DMS153 treated with DMSO at 0.1 percent for 48 hours (cell line): ENCODE measurements at regions not wholly inside any gene's neighbourhood (a gene's known extent, or its start where the extent isn't known, plus 50 kb on each side); places are given as distances from the start of the nearest gene placed in this dataset.
"Not testable (repeated sequence)": the region's sequence is repeated elsewhere in the genome, so short reads cannot be mapped to it uniquely, and the experiment has no call there.

Source experiments
- DNase-seq: peaks from one replicate; lab custom pipeline; 2025; ENCODE audit not compliant: unreplicated experiment; lab: John Stamatoyannopoulos, UW

DNA sequence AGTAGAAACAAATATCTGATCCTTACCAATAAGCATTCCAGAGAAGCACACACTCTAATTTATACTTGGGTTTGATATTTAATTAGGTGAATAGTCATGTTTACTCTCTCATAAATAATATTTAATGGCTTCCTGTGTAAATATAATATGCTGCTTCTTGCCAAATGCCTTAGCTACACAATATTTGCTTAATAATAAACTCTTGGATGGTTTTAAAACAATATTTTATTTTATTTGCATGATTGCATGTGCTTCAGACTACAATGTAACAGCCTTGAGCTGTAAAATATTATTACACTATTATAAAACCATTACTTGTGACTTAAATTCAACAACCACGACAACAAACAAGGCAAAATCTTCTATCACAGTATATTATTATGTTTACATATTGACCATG is 542.4 kb upstream of the CHD1 start:
- DNase-seq = not testable (repeated sequence)

GRCh38 chr5:99470636-99471035 is 541.8 kb upstream of the CHD1 start:
- not testable (repeated sequence) for DNase-seq

DNA sequence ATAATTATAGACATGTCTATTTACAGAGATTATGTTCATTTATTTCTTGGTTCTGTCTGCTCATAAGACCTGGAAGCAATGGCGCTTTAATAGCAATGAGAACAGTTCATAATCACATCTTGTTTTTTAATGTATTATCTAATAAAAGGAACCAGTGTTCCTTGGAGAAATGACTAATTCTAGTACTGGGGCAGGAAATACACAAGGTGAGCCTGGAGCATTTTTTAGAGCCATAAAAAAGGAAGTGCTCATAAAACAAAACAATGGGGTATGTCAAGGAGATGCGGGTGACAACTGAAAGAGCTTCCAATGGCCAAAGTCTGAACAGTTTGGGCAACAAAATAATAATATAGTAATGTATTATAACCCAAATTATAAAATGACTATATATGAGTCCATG is 531.9 kb upstream of the CHD1 start:
- no peak for DNase-seq

DNA sequence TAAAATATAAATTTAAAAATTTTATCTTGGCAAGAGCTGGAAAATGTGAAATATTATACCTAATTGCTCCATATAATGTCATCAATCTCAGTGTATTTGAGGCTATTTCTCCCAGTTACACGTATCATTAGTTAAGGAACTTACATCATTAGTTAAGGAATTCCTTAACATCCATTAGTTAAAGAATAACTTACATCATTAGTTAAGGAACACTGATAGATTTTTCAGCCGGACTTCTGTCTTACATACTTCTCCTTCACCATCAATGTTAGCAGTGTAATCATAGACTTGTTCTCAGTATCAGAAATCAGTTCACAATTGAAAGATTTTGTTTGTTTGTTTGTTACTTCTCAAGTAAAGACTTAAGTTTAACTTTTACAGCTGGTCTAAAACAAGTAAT is 524.4 kb upstream of the CHD1 start:
- DNase-seq = no peak

- DNase-seq = no peak
Observed at GRCh38 chr5:99449786-99450185, 521.0 kb upstream of the CHD1 start.

DNA sequence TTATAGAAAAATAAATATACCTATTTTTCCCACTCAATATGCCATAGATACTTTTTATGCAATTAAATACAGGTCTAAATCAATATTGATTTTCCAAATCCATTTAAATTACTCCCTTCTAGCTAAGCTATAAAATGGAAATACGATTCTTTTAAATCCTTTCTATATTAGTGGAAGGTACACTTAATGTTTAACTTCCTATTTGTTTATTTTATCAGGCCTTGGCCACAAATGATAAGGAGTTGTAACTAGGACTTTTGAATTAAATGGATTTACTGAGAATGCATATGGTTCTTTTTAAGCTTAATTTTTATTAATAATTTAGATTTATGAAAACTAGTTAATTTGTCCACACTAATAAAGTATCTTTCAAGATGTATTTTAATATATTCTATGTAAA is 517.0 kb upstream of the CHD1 start:
- DNase-seq = no peak

DNA sequence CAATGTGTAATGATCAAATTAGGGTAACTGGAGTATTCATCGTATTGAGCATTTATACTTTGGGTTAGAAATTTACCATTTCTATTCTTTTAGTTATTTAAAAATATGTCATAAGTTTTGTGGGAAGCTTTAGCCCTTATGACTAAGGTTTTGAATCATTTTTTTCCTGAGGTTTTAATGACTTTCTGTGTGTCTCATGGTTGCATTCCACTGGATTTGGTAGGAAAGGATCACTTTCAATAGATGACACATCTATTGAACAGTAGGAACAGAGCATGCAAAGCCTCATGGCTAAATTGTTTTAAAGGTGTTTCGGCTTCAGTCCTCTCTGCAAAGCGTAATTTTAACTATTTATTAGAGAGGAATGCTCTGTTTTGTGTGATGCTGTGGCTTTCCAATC is 512.4 kb upstream of the CHD1 start:
- no peak for DNase-seq

DNA sequence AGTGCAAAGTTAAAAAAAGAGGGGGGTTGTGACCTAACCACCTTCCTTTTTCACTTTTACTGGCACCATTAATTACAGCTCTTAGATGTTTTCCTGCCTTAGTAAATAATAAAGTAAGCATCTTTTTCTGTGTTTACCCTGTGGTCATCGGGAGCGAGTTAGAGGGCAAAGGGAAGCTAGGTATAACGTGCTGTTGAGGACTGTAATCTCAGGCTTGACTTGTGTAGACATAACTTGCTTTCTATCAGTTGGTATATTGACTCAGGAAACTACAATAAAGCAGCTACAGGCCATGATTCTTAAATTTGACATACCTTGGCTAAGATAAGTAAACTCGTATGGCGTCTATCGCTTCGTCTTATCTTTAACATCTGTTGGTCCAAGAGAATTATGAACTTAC is 509.8 kb upstream of the CHD1 start:
- DNase-seq = no peak

GRCh38 chr5:99437986-99438385 is 509.2 kb upstream of the CHD1 start:
- DNase-seq = no peak

- DNase-seq = not testable (repeated sequence)
Observed at GRCh38 chr5:99423396-99423795, 494.6 kb upstream of the CHD1 start.

- DNase-seq = not testable (repeated sequence)
Observed at GRCh38 chr5:99418640-99419039, 489.8 kb upstream of the CHD1 start.

DNA sequence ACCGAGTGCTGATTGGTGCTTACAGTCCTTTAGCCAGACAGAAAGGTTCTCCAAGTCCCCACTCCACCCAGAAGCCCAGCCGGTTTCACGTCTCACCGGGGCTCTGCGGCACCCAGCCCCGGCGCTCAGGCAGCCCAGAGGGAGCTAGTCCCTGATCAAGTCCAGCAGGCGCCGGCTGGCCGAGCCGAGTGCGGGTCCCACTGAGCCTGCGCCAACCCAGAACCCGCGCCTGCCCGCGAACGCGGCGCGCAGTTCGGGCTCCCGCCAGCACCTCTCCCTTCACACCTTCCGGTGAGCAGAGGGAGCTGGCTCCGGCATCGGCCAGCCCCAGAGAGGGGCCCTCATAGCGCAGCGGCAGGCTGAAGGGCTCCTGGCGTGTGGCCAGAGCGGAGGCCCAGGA is 481.6 kb upstream of the CHD1 start:
- DNase-seq = not testable (repeated sequence)

DNA sequence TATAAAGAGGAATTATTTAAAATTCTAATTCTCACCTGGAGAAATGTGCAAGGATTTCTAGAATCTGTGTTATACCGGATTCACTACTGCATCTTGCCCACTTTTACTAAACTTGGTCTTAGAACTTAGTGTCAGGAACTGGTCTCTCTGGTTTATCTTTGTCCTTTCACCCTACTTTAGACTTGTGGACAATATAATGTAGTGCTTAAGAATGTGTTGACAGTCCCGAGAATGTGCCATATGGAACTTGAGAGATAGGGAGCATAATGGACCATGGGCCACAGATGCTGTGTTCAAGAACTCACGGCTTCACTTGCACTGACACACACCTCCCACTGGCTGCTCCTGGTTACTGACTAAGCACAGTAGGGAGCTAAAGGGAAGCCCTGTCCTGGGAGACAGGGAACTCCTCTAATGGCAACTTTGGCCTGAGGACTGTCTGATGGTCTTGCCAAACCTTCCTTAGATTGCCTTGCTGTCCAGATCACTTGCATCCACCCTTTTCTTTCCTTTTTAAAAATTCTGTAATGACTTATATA is 476.0 kb upstream of the CHD1 start:
- DNase-seq = not testable (repeated sequence)

GRCh38 chr5:99400571-99400970 is 471.8 kb upstream of the CHD1 start:
- not testable (repeated sequence) for DNase-seq

DNA sequence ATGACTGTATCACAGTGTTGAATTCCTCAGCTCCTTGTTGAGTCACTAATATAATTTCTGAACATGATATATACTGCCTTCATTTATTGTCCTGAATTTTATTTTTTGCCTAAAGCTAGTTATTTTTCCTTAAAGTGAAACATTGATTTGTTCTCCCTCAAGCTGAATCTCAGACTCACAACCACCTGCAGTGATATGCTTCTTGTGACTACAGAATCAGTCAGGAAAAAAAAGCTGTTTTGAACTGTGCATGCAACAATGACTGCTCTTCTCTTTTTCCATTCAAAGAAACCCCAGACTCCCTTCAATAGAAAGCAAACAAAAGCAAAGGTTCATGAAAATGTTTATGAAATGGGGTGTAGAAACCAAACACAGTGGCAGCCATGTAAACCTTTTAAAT is 470.2 kb upstream of the CHD1 start:
- DNase-seq = no peak

- DNase-seq = no peak
Observed at GRCh38 chr5:99386406-99387077, 457.7 kb upstream of the CHD1 start.

DNA sequence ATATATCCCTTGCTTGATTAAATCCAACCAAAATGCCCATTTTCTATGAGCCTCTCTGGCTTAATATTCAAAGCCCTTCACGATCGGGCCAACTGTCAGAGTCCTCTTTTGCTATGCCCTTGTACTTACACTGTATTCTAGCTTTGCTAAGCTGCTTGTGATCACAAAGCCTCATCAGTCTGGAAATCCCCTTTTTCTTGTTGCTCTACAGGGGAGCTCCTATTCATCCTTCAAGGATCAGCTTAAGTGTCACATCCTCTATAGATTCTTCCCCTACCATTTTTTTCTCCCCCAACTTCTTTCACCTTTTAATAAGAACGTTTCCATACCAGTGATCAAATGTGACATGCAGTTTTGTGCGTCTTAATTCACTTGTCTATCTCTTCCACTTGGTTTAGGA is 450.4 kb upstream of the CHD1 start:
- DNase-seq = no peak

DNA sequence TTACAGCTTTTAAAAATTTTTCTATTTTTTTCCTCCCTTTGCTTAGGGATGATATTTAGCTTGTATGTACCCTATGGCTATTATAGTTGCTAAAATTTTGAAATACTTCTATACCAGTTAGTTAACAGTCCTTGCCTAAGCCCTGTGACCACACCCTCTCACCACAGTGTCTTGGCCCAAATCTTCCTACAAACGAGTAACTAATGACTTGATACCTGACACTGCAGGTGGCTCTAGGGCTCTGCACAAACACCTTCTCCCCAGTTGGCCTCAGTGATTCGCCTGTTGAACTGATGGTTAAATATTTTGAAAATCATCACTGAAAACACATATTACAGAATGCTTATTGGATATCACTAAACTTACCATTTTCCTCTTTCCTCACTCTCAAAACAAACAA is 449.6 kb upstream of the CHD1 start:
- no peak for DNase-seq

- DNase-seq = no peak
Observed at GRCh38 chr5:99369797-99370593, 441.2 kb upstream of the CHD1 start.

GRCh38 chr5:99368726-99369125 is 439.9 kb upstream of the CHD1 start:
- DNase-seq = no peak

GRCh38 chr5:99355881-99356280 is 427.1 kb upstream of the CHD1 start:
- DNase-seq = no peak

DNA sequence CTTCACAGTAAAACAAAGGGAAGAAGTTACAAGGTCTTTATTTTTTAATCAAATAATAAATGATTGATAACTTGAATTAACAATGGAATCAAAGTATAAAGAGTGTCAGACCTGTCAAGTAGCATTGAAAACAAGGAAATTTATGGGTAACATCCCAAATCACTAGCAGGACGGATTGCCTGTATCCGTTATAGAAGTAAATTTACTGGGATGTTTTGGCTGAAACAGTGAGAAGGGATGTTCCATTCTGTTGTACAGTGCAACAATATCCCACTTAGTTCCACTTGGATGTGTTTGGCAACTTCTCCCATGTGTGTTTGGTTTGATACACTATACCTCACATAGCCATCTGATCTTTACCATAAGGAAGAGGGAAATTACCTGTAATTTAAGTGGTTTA is 421.0 kb upstream of the CHD1 start:
- no peak for DNase-seq
